ENCODE measurements at regions not wholly inside any gene's neighbourhood (a gene's known extent, or its start where the extent isn't known, plus 50 kb on each side); places are given as distances from the start of the nearest gene placed in this dataset.

DNA sequence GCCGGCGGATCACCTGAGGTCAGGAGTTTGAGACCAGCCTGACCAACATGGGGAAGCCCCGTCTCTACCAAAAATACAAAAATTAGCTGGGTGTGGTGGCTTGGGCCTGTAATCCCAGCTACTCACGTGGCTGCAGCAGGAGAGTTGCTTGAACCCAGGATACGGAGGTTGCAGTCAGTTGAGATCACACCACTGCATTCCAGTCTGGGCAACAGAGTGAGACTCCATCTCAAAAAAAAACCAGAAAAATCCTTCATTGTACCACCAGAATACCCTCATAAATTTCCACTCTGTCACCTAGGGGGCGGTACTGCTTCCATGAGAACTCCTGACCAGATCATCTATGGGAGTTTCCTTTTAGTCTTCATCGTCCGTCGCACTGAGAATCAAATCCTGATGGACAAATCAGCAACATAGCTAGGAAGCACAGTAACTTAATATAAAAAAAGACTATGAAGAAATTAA is 225.8 kb upstream of the KLF14 start:
- H3K27ac ChIP-seq (ENCODE audit: low read depth, low read length, poor library complexity, severe bottlenecking): peak overlapping the region; percentile 94
- no peaks in the 10 kb centered on the region for H3K9me3 ChIP-seq (ENCODE audit: low read depth, low read length, poor library complexity, severe bottlenecking)
- POLR2A ChIA-PET (ENCODE audit: low non-redundant PET): interaction anchor here (0.6 to 1.1 kb wide), 5 partner anchors 11 to 751 kb away, joined by 3 to 4 read pairs (median 3); no protein-coding TSS in a partner anchor
- peak; percentile 93 for DNase-seq (ENCODE audit: low spot score)
- intact Hi-C loops (cut with micrococcal nuclease; ENCODE audit: unreplicated experiment): loop anchor here (5.0 kb wide), 2 partner anchors 48 to 78 kb away; no protein-coding TSS in a partner anchor
- CTCF ChIA-PET: interaction anchor here (0.5 to 1.9 kb wide), 7 partner anchors 11 to 63 kb away, joined by 3 to 14 read pairs (median 3); no protein-coding TSS in a partner anchor
- H3K4me1 ChIP-seq (ENCODE audit: insufficient read depth, low read length, poor library complexity, severe bottlenecking): peaks cover 44% of the 10 kb centered on the region
- TF ChIP-seq, protein P1, sequence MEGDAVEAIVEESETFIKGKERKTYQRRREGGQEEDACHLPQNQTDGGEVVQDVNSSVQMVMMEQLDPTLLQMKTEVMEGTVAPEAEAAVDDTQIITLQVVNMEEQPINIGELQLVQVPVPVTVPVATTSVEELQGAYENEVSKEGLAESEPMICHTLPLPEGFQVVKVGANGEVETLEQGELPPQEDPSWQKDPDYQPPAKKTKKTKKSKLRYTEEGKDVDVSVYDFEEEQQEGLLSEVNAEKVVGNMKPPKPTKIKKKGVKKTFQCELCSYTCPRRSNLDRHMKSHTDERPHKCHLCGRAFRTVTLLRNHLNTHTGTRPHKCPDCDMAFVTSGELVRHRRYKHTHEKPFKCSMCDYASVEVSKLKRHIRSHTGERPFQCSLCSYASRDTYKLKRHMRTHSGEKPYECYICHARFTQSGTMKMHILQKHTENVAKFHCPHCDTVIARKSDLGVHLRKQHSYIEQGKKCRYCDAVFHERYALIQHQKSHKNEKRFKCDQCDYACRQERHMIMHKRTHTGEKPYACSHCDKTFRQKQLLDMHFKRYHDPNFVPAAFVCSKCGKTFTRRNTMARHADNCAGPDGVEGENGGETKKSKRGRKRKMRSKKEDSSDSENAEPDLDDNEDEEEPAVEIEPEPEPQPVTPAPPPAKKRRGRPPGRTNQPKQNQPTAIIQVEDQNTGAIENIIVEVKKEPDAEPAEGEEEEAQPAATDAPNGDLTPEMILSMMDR (conservative IDR thresholded peaks at IDR 0.05; ENCODE audit: low read depth, low read length): peak; percentile 76
- no peak for TF ChIP-seq EZH2 (IDR thresholded peaks at IDR 0.05; ENCODE audit: borderline replicate concordance, low read depth, low read length, poor library complexity, severe bottlenecking)
- no TSS peak for BruUV-seq (replicated peaks)
- no peaks in the 10 kb centered on the region for H3K27me3 ChIP-seq (replicated peaks; ENCODE audit: insufficient read depth, low read depth, low read length, poor library complexity)
- peaks cover 39% of the 10 kb centered on the region for H3K36me3 ChIP-seq (ENCODE audit: insufficient read depth, low read length, poor library complexity, severe bottlenecking)
- peak overlapping the region; percentile 61 for H3K4me3 ChIP-seq (ENCODE audit: low read depth, low read length, poor library complexity, severe bottlenecking)

GRCh38 chr7:130960208-130960988 is 226.4 kb upstream of the KLF14 start:
- Histone ChIP-seq H3K36me3 (ENCODE audit: insufficient read depth, low read length, poor library complexity, severe bottlenecking) (peaks cover 33% of the 10 kb centered on the region), H3K27me3 (replicated peaks; ENCODE audit: insufficient read depth, low read depth, low read length, poor library complexity) (no peaks in the 10 kb centered on the region), H3K27ac (ENCODE audit: low read depth, low read length, poor library complexity, severe bottlenecking) (peak overlapping the region; percentile 94), H3K4me1 (ENCODE audit: insufficient read depth, low read length, poor library complexity, severe bottlenecking) (peaks cover 38% of the 10 kb centered on the region), H3K4me3 (ENCODE audit: low read depth, low read length, poor library complexity, severe bottlenecking) (peak overlapping the region; percentile 61), H3K9me3 (ENCODE audit: low read depth, low read length, poor library complexity, severe bottlenecking) (no peaks in the 10 kb centered on the region)
- DNase-seq (ENCODE audit: low spot score): peak; percentile 71
- intact Hi-C loops (cut with micrococcal nuclease; ENCODE audit: unreplicated experiment): loop anchor here (5.0 kb wide), 1 partner anchor 47 kb away; no protein-coding TSS in a partner anchor
- ChIA-PET CTCF (interaction anchor here (0.6 to 1.9 kb wide), 8 partner anchors 11 to 64 kb away, joined by 3 to 6 read pairs (median 3); no protein-coding TSS in a partner anchor), POLR2A (ENCODE audit: low non-redundant PET) (interaction anchor here (0.6 to 1.1 kb wide), 4 partner anchors 11 to 57 kb away, joined by 3 to 4 read pairs (median 4); no protein-coding TSS in a partner anchor)
- no peak for TF ChIP-seq EZH2 (IDR thresholded peaks at IDR 0.05; ENCODE audit: borderline replicate concordance, low read depth, low read length, poor library complexity, severe bottlenecking)
- TF ChIP-seq, protein P1 (conservative IDR thresholded peaks at IDR 0.05; ENCODE audit: low read depth, low read length): no peak
- BruUV-seq (replicated peaks): TSS peak; percentile 90

GRCh38 chr7:130961128-130961601 is 227.2 kb upstream of the KLF14 start:
- peaks cover 26% of the 10 kb centered on the region for H3K36me3 ChIP-seq (ENCODE audit: insufficient read depth, low read length, poor library complexity, severe bottlenecking)
- TF ChIP-seq, protein P1 (conservative IDR thresholded peaks at IDR 0.05; ENCODE audit: low read depth, low read length): no peak
- TF ChIP-seq EZH2 (IDR thresholded peaks at IDR 0.05; ENCODE audit: borderline replicate concordance, low read depth, low read length, poor library complexity, severe bottlenecking): no peak
- intact Hi-C loops (cut with micrococcal nuclease; ENCODE audit: unreplicated experiment): loop anchor here (5.0 kb wide), 1 partner anchor 46 kb away; no protein-coding TSS in a partner anchor
- peak overlapping the region; percentile 61 for H3K4me3 ChIP-seq (ENCODE audit: low read depth, low read length, poor library complexity, severe bottlenecking)
- peak; percentile 93 for DNase-seq (ENCODE audit: low spot score)
- no TSS peak for BruUV-seq (replicated peaks)
- no peaks in the 10 kb centered on the region for H3K27me3 ChIP-seq (replicated peaks; ENCODE audit: insufficient read depth, low read depth, low read length, poor library complexity)
- ChIA-PET POLR2A (ENCODE audit: low non-redundant PET) (interaction anchor here (0.6 to 1.1 kb wide), 3 partner anchors 10 to 47 kb away, joined by 3 to 4 read pairs (median 4); no protein-coding TSS in a partner anchor), CTCF (interaction anchor here (0.9 to 1.9 kb wide), 6 partner anchors 15 to 65 kb away, joined by 3 to 6 read pairs (median 3); no protein-coding TSS in a partner anchor)
- no peaks in the 10 kb centered on the region for H3K9me3 ChIP-seq (ENCODE audit: low read depth, low read length, poor library complexity, severe bottlenecking)
- peak overlapping the region; percentile 94 for H3K27ac ChIP-seq (ENCODE audit: low read depth, low read length, poor library complexity, severe bottlenecking)
- H3K4me1 ChIP-seq (ENCODE audit: insufficient read depth, low read length, poor library complexity, severe bottlenecking): peaks cover 30% of the 10 kb centered on the region

All from A673 (cell line).